Astrocyte (in vitro differentiated cells and primary cell): ENCODE measurements at regions not wholly inside any gene's neighbourhood (a gene's known extent, or its start where the extent isn't known, plus 50 kb on each side); places are given as distances from the start of the nearest gene placed in this dataset.

Source experiments
- DNase-seq: peaks from one replicate; pipeline ENCODE4 v3.0.0-alpha.2; 2010; ENCODE audit warnings: low read depth
- FAIRE-seq: peaks from 2 replicates; lab custom pipeline; 2011; peaks lifted over from hg19 to GRCh38; lab: Jason Lieb, UNC
- H2AFZ ChIP-seq: 2 replicates; pipeline ENCODE4 v1.6.0; 2012; ENCODE audit warnings: low read depth, low read length, inconsistent platforms
- H3K27ac ChIP-seq: 2 replicates; pipeline ENCODE4 v1.5.1; 2011; ENCODE audit warnings: low read depth, low read length, inconsistent platforms
- H3K27me3 ChIP-seq: 2 replicates; pipeline ENCODE4 v1.6.0; 2011; ENCODE audit warnings: low read length, inconsistent platforms; ENCODE audit not compliant: insufficient read depth
- H3K36me3 ChIP-seq: 2 replicates; pipeline ENCODE4 v1.5.1; 2011; ENCODE audit warnings: low read length, inconsistent platforms; ENCODE audit not compliant: insufficient read depth
- H3K4me1 ChIP-seq: 2 replicates; pipeline ENCODE4 v1.5.1; 2011; ENCODE audit warnings: low read length, inconsistent platforms; ENCODE audit not compliant: insufficient read depth
- H3K4me2 ChIP-seq: 2 replicates; pipeline ENCODE4 v1.6.0; 2012; ENCODE audit warnings: low read length, inconsistent platforms
- H3K4me3 ChIP-seq: 2 replicates; pipeline ENCODE4 v1.5.1; 2011; ENCODE audit warnings: low read depth, mild to moderate bottlenecking, low read length, inconsistent platforms; ENCODE audit not compliant: insufficient read depth
- H3K79me2 ChIP-seq: 2 replicates; pipeline ENCODE4 v1.6.0; 2012; ENCODE audit warnings: mild to moderate bottlenecking, low read length, inconsistent platforms; ENCODE audit not compliant: insufficient read depth
- H3K9ac ChIP-seq: 2 replicates; pipeline ENCODE4 v1.6.0; 2012; ENCODE audit warnings: mild to moderate bottlenecking, low read length, inconsistent platforms
- H3K9me3 ChIP-seq: 2 replicates; pipeline ENCODE4 v1.5.1; 2012; ENCODE audit warnings: low read depth, mild to moderate bottlenecking, low read length, inconsistent platforms; ENCODE audit not compliant: insufficient read depth
- H4K20me1 ChIP-seq: 2 replicates; pipeline ENCODE4 v1.6.0; 2012; ENCODE audit warnings: low read length, inconsistent platforms; ENCODE audit not compliant: insufficient read depth
- H3K27ac Mint-ChIP-seq: one replicate; pipeline ENCODE4 v1.8.0; 2021; ENCODE audit warnings: mild to moderate bottlenecking, mixed read lengths; ENCODE audit not compliant: unreplicated experiment
- H3K27me3 Mint-ChIP-seq: one replicate; pipeline ENCODE4 v1.8.0; 2021; ENCODE audit warnings: low read depth, mixed read lengths; ENCODE audit not compliant: unreplicated experiment
- H3K36me3 Mint-ChIP-seq: one replicate; pipeline ENCODE4 v1.8.0; 2021; ENCODE audit warnings: low read depth, mixed read lengths; ENCODE audit not compliant: unreplicated experiment
- H3K4me1 Mint-ChIP-seq: one replicate; pipeline ENCODE4 v1.8.0; 2021; ENCODE audit warnings: low read depth, mixed read lengths; ENCODE audit not compliant: unreplicated experiment
- H3K4me3 Mint-ChIP-seq: one replicate; pipeline ENCODE4 v1.8.0; 2021; ENCODE audit warnings: mild to moderate bottlenecking, moderate library complexity, mixed read lengths; ENCODE audit not compliant: unreplicated experiment
- H3K9me3 Mint-ChIP-seq: one replicate; pipeline ENCODE4 v1.8.0; 2021; ENCODE audit warnings: mild to moderate bottlenecking, mixed read lengths; ENCODE audit not compliant: unreplicated experiment
- EZH2 ChIP-seq: IDR thresholded peaks from 2 replicates; pipeline ENCODE4 v1.6.1; 2012; ENCODE audit warnings: mild to moderate bottlenecking, low read length, inconsistent platforms; ENCODE audit not compliant: insufficient read depth
- TF ChIP-seq, protein P1 (sequence below): IDR thresholded peaks from 2 replicates; pipeline ENCODE4 v1.5.1; 2011; ENCODE audit warnings: low read depth, mild to moderate bottlenecking, inconsistent platforms, low read length, moderate library complexity; ENCODE audit not compliant: insufficient read depth

DNA sequence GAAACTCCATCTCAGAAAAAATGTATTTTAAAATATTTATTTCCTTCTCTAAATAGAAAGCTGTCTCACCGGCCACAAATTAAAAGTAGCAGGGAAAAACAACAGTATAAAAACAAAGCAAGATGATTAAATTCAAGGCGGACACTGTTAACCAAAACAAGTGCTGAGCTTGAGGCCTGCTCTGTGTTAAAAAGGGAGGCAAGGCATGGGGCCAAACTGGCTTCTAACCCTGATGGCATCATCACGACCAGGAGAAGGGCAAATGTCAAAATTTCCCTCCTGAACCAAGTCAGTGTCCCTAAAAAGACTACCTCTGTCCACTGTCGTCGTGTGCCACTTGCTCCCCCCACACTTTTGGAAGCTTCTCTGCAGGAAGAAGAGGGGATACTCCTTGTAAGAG is 116.1 kb downstream of the MSX2 start:
- Histone ChIP-seq H4K20me1 (no peaks in the 10 kb centered on the region), H3K79me2 (no peaks in the 10 kb centered on the region), H3K4me3 (no peak overlapping the region), H2AFZ (no peak overlapping the region), H3K4me2 (no peak overlapping the region), H3K27ac (no peak overlapping the region), H3K4me1 (peaks cover 10% of the 10 kb centered on the region), H3K27me3 (no peaks in the 10 kb centered on the region), H3K9ac (no peak overlapping the region), H3K9me3 (no peaks in the 10 kb centered on the region), H3K36me3 (no peaks in the 10 kb centered on the region)
- Mint-ChIP-seq H3K4me1 (peaks cover 2% of the 10 kb centered on the region), H3K4me3 (no peak overlapping the region), H3K36me3 (no peaks in the 10 kb centered on the region), H3K9me3 (peaks cover 7% of the 10 kb centered on the region), H3K27ac (no peak overlapping the region), H3K27me3 (peaks cover 15% of the 10 kb centered on the region)
- TF ChIP-seq EZH2, result no peak
- TF ChIP-seq, protein P1, sequence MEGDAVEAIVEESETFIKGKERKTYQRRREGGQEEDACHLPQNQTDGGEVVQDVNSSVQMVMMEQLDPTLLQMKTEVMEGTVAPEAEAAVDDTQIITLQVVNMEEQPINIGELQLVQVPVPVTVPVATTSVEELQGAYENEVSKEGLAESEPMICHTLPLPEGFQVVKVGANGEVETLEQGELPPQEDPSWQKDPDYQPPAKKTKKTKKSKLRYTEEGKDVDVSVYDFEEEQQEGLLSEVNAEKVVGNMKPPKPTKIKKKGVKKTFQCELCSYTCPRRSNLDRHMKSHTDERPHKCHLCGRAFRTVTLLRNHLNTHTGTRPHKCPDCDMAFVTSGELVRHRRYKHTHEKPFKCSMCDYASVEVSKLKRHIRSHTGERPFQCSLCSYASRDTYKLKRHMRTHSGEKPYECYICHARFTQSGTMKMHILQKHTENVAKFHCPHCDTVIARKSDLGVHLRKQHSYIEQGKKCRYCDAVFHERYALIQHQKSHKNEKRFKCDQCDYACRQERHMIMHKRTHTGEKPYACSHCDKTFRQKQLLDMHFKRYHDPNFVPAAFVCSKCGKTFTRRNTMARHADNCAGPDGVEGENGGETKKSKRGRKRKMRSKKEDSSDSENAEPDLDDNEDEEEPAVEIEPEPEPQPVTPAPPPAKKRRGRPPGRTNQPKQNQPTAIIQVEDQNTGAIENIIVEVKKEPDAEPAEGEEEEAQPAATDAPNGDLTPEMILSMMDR, result no peak
- FAIRE-seq, result no peak
- no peak for DNase-seq

DNA sequence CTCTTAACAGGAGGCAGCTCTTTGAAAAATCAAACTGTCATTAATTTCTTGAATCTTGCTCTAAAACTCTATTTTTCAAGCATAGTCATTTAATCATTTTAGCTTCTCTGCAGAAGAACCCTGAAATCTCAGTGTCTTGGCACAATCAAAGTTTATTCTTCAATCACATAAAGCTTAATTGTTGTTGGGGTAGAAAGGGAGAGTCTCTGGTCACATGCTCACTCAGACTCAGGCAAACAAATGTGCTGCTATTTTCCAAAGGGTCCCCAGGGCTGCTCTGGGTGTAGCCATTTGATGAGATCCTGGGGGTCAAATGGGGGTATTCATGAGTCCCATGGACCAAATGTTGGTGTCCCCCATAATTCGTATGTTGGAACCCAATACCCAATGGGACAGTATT is 114.8 kb downstream of the MSX2 start:
- Histone ChIP-seq H4K20me1 (no peaks in the 10 kb centered on the region), H3K4me1 (peaks cover 10% of the 10 kb centered on the region), H3K4me2 (no peak overlapping the region), H3K4me3 (no peak overlapping the region), H3K27me3 (no peaks in the 10 kb centered on the region), H3K9me3 (no peaks in the 10 kb centered on the region), H3K9ac (no peak overlapping the region), H3K27ac (no peak overlapping the region), H3K36me3 (no peaks in the 10 kb centered on the region), H3K79me2 (no peaks in the 10 kb centered on the region), H2AFZ (no peak overlapping the region)
- H3K4me1 Mint-ChIP-seq, result peaks cover 2% of the 10 kb centered on the region
- TF ChIP-seq EZH2, result no peak
- TF ChIP-seq, protein P1, result no peak
- FAIRE-seq, result no peak
- H3K36me3 Mint-ChIP-seq, result no peaks in the 10 kb centered on the region
- no peak for DNase-seq
- H3K9me3 Mint-ChIP-seq, result peaks cover 3% of the 10 kb centered on the region
- H3K27ac Mint-ChIP-seq, result no peak overlapping the region
- H3K27me3 Mint-ChIP-seq, result peaks cover 6% of the 10 kb centered on the region
- no peak overlapping the region for H3K4me3 Mint-ChIP-seq

DNA sequence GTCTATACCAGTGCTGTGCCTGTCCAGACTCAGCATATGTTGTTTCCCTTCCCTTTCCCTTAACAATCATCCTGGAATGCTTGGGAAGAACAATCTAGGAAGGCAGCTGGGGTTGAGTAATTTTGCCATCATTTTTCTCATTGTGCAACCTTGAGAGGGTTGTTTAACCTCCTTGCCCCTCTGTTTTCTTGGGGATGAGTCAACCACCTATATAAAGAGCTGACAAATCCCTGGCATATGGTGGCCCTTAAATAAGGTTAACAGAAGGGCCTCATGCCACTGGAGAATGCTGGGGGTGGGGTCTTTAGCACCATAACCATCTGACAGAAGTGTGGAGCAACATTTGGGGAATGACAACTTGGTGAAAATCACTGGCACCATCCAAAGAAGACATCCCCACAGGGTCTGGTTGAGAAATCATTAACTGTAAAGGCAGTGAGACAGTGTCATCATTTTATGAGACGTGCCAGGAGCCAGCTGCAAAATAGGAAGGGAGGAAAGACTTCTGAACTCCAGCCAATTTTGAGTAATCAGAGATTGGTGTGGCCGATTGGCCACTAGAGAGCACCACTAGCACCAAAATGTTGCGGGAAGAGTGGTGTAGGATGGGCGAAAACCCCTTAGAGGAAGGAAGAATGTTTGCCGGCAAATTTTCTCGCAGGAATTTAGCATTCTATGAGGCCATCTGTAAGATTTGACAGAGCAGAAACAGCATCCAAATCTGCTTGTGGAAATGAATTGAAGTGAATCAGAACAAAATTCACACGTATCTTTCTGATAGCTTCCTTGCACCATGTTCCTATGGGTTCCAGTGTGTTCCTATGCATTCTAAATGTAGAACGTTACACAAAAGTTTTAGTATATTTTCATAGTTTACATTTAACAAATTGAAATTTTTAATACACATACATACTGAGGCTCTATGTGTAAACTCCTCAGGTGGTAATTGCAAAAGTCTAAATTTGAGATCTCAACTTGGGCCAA is 113.8 kb downstream of the MSX2 start:
- H3K36me3 Mint-ChIP-seq, result no peaks in the 10 kb centered on the region
- H3K4me1 ChIP-seq, result peaks cover 10% of the 10 kb centered on the region
- peak overlapping the region; percentile 27 for H3K27ac Mint-ChIP-seq
- H3K36me3 ChIP-seq, result no peaks in the 10 kb centered on the region
- peaks cover 6% of the 10 kb centered on the region for H3K27me3 Mint-ChIP-seq
- H3K9me3 Mint-ChIP-seq, result peaks cover 6% of the 10 kb centered on the region
- H3K27ac ChIP-seq, result peak overlapping the region; percentile 39
- H3K4me3 Mint-ChIP-seq, result no peak overlapping the region
- peak; percentile 86 for DNase-seq
- H3K79me2 ChIP-seq, result no peaks in the 10 kb centered on the region
- H3K4me3 ChIP-seq, result no peak overlapping the region
- no peaks in the 10 kb centered on the region for H4K20me1 ChIP-seq
- TF ChIP-seq EZH2, result no peak
- TF ChIP-seq, protein P1, result peak; percentile 29
- H3K4me2 ChIP-seq, result peak overlapping the region; percentile 23
- peaks cover 6% of the 10 kb centered on the region for H3K4me1 Mint-ChIP-seq
- FAIRE-seq, result peak; percentile 5
- H2AFZ ChIP-seq, result no peak overlapping the region
- no peaks in the 10 kb centered on the region for H3K9me3 ChIP-seq
- H3K9ac ChIP-seq, result no peak overlapping the region
- no peaks in the 10 kb centered on the region for H3K27me3 ChIP-seq
